GM23248 (cell line): ENCODE measurements at regions not wholly inside any gene's neighbourhood (a gene's known extent, or its start where the extent isn't known, plus 50 kb on each side); places are given as distances from the start of the nearest gene placed in this dataset.

Source experiments
- DNase-seq: peaks from one replicate; pipeline ENCODE4 v3.0.0-alpha.2; 2015
- H2AFZ ChIP-seq: fragments of 200-600 bp; sonication (generic); 2 replicates; pipeline ENCODE4 v1.6.1; 2016; ENCODE audit warnings: antibody characterized with exemption
- H3F3A ChIP-seq: fragments of 200-600 bp; sonication (generic); 2 replicates; pipeline ENCODE4 v1.6.1; 2016; ENCODE audit warnings: mild to moderate bottlenecking, antibody characterized with exemption, mixed run types; ENCODE audit not compliant: insufficient read depth
- H3K27ac ChIP-seq: fragments of 200-600 bp; sonication (generic); 2 replicates; pipeline ENCODE4 v1.5.1; 2016; ENCODE audit warnings: mild to moderate bottlenecking
- H3K27me3 ChIP-seq: fragments of 200-600 bp; sonication (generic); replicated peaks from 2 replicates; pipeline ENCODE4 v1.6.1; 2016; ENCODE audit warnings: mild to moderate bottlenecking; ENCODE audit not compliant: insufficient read depth
- H3K36me3 ChIP-seq: fragments of 200-600 bp; sonication (generic); 2 replicates; pipeline ENCODE4 v1.6.1; 2016; ENCODE audit warnings: low read depth, mild to moderate bottlenecking
- H3K4me1 ChIP-seq: fragments of 200-600 bp; sonication (generic); 2 replicates; pipeline ENCODE4 v1.6.1; 2016; ENCODE audit warnings: mild to moderate bottlenecking; ENCODE audit not compliant: insufficient read depth
- H3K4me2 ChIP-seq: fragments of 200-600 bp; sonication (generic); one replicate; pipeline ENCODE4 v1.6.1; 2016; ENCODE audit warnings: mild to moderate bottlenecking; ENCODE audit not compliant: unreplicated experiment
- H3K4me3 ChIP-seq: fragments of 200-600 bp; sonication (generic); 2 replicates; pipeline ENCODE4 v1.5.1; 2016; ENCODE audit warnings: mild to moderate bottlenecking
- H3K79me2 ChIP-seq: fragments of 200-600 bp; sonication (generic); 2 replicates; pipeline ENCODE4 v1.6.1; 2016; ENCODE audit warnings: mild to moderate bottlenecking; ENCODE audit not compliant: insufficient read depth
- H3K9ac ChIP-seq: fragments of 200-600 bp; sonication (generic); 2 replicates; pipeline ENCODE4 v1.6.1; 2016; ENCODE audit warnings: mild to moderate bottlenecking
- H3K9me2 ChIP-seq: fragments of 200-600 bp; sonication (generic); 2 replicates; pipeline ENCODE4 v1.6.1; 2016; ENCODE audit warnings: mixed run types, mild to moderate bottlenecking, moderate library complexity; ENCODE audit not compliant: insufficient read depth
- H3K9me3 ChIP-seq: fragments of 200-600 bp; sonication (generic); one replicate; pipeline ENCODE4 v1.6.1; 2017; ENCODE audit warnings: low read depth
- H4K20me1 ChIP-seq: fragments of 200-600 bp; sonication (generic); 2 replicates; pipeline ENCODE4 v1.6.0; 2016; ENCODE audit not compliant: insufficient read depth
- EZH2 ChIP-seq: fragments of 200-600 bp; sonication (generic); IDR thresholded peaks from 2 replicates; pipeline ENCODE4 v1.6.1; 2018; ENCODE audit warnings: antibody characterized with exemption, mild to moderate bottlenecking; ENCODE audit not compliant: insufficient read depth, poor library complexity, severe bottlenecking
- EZH2phosphoT487 ChIP-seq: fragments of 200-600 bp; sonication (generic); IDR thresholded peaks from 2 replicates; pipeline ENCODE4 v1.6.1; 2018; ENCODE audit warnings: antibody characterized with exemption, moderate library complexity, mild to moderate bottlenecking, low read depth; ENCODE audit not compliant: insufficient read depth
- WGBS, 2 experiments: methylation state at CpG; one replicate each; pipeline ENCODE4 v1.1.6; 2015 to 2017; ENCODE audit warnings: low lambda C conversion rate in 2 of 2, low coverage in 1 of 2; ENCODE audit errors: missing lambda C conversion rate in 2 of 2; 5-methylcytosine and 5-hydroxymethylcytosine counted together
- in situ Hi-C: fragments of 300-500 bp; cut with MboI; formaldehyde crosslinking; loops from 2 replicates; pipeline ENCODE4 v1.15.0; 2020

- DNase-seq = no peak
- Histone ChIP-seq H3F3A (no peaks in the 10 kb centered on the region), H3K9me3 (no peaks in the 10 kb centered on the region), H3K36me3 (no peaks in the 10 kb centered on the region), H2AFZ (no peak overlapping the region), H3K9me2 (no peaks in the 10 kb centered on the region), H3K79me2 (no peaks in the 10 kb centered on the region), H3K27me3 (no peaks in the 10 kb centered on the region), H3K4me2 (no peak overlapping the region), H3K4me3 (no peak overlapping the region), H3K27ac (no peak overlapping the region), H3K4me1 (no peaks in the 10 kb centered on the region), H4K20me1 (no peaks in the 10 kb centered on the region), H3K9ac (no peak overlapping the region)
- 66% methylated on average over 6 of the region's 6 CpGs for WGBS, 2 experiments
- no peak for TF ChIP-seq EZH2
- TF ChIP-seq EZH2phosphoT487 = no peak
- in situ Hi-C loops = no loop called here
Observed at GRCh38 chr16:50889276-50889675, 147.4 kb downstream of the CYLD start.

- Histone ChIP-seq H3K79me2 (no peaks in the 10 kb centered on the region), H3K9ac (no peak overlapping the region), H3K9me2 (no peaks in the 10 kb centered on the region), H4K20me1 (no peaks in the 10 kb centered on the region), H3K4me3 (no peak overlapping the region), H3F3A (no peaks in the 10 kb centered on the region), H3K27me3 (no peaks in the 10 kb centered on the region), H2AFZ (no peak overlapping the region), H3K36me3 (no peaks in the 10 kb centered on the region), H3K27ac (no peak overlapping the region), H3K4me1 (no peaks in the 10 kb centered on the region), H3K4me2 (no peak overlapping the region), H3K9me3 (no peaks in the 10 kb centered on the region)
- TF ChIP-seq EZH2 (no peak), EZH2phosphoT487 (no peak)
- in situ Hi-C loops = no loop called here
- 54 to 56% methylated on average over 9 of the region's 9 CpGs for WGBS, 2 experiments
- no peak for DNase-seq
Observed at GRCh38 chr16:50888486-50889261, 146.8 kb downstream of the CYLD start.

- Histone ChIP-seq H3K9me3 (no peaks in the 10 kb centered on the region), H3K9me2 (no peaks in the 10 kb centered on the region), H2AFZ (no peak overlapping the region), H3K4me3 (no peak overlapping the region), H3K79me2 (no peaks in the 10 kb centered on the region), H3K36me3 (no peaks in the 10 kb centered on the region), H3K27me3 (no peaks in the 10 kb centered on the region), H3F3A (no peaks in the 10 kb centered on the region), H4K20me1 (no peaks in the 10 kb centered on the region), H3K9ac (no peak overlapping the region), H3K27ac (no peak overlapping the region), H3K4me2 (no peak overlapping the region), H3K4me1 (no peaks in the 10 kb centered on the region)
- DNase-seq = no peak
- TF ChIP-seq EZH2 = no peak
- in situ Hi-C loops = no loop called here
- WGBS, 2 experiments = 45 to 46% methylated on average over 11 of the region's 11 CpGs
Observed at GRCh38 chr16:50887500-50888298, 145.8 kb downstream of the CYLD start.

GRCh38 chr16:50884066-50884860, 142.4 kb downstream of the CYLD start:
- Histone ChIP-seq H3K9me2 (no peaks in the 10 kb centered on the region), H3K27ac (no peak overlapping the region), H3K4me2 (no peak overlapping the region), H2AFZ (no peak overlapping the region), H3K9me3 (no peaks in the 10 kb centered on the region), H3F3A (no peaks in the 10 kb centered on the region), H3K36me3 (no peaks in the 10 kb centered on the region), H3K79me2 (no peaks in the 10 kb centered on the region), H4K20me1 (no peaks in the 10 kb centered on the region), H3K4me1 (no peaks in the 10 kb centered on the region), H3K4me3 (no peak overlapping the region), H3K27me3 (no peaks in the 10 kb centered on the region), H3K9ac (no peak overlapping the region)
- whole genome bisulfite sequencing, 2 experiments = 51 to 62% methylated on average over 16 to 22 of the region's 22 CpGs
- in situ Hi-C loops = no loop called here
- no peak for DNase-seq
- no peak for TF ChIP-seq EZH2phosphoT487
- TF ChIP-seq EZH2 = no peak
